Mesenteric fat pad (tissue), 1 donor: ENCODE measurements at regions not wholly inside any gene's neighbourhood (a gene's known extent, or its start where the extent isn't known, plus 50 kb on each side); places are given as distances from the start of the nearest gene placed in this dataset.
"Not testable (repeated sequence)": the region's sequence is repeated elsewhere in the genome, so short reads cannot be mapped to it uniquely, and the experiment has no call there.

Source experiments
- DNase-seq: peaks from one replicate; pipeline ENCODE4 v3.0.0-alpha.2; 2020; ENCODE audit warnings: low spot score
- donor health status: DM: yes; HTN: yes; CAD: no.

DNA sequence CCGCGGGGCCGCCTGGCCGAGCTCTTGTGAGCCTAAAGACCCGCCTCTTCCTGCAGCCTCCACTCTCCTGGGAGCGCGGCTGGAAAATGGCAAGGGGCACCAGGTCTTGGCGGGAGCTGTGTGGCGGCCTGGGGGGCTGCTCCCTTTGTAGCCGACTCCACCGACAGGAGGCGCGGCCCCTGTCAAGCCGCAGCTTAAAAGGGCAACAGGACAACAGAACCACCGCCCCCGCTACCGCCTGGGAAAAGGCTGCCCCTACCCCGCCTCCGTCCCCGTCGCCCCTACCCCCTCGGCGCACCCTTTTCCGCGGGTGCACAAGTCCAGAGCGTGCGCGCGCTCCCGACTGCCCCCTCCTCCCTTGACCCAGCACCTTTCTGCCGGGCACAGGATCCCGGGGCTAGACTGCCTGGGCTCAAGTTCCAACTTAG, 60.3 kb downstream of the GOLGA8K start:
- DNase-seq = not testable (repeated sequence)

DNA sequence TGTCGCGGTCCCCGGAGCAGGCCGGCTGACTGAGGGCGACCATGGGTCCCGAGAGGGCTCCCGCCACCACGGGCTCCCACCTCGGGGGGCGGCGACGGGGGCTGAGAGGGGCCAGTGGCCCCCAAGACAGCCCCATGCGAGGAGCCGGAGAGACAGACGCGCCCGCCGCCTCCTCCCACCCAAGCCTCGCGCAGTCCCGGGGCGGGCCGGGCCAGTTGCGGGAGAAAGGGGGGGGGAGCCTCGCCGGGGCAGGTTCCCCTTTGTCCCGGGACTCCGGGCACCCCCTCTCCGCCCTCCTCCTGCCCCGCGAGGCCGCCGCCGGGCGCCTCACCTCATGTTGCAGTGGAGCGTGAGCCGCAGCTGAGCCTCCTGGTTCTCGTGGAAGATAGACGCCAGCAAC, 60.8 kb downstream of the GOLGA8K start:
- DNase-seq = not testable (repeated sequence)

- DNase-seq = not testable (repeated sequence)
These were observed 61.6 kb downstream of the GOLGA8K start for GRCh38 chr15:32341530-32341929.

DNA sequence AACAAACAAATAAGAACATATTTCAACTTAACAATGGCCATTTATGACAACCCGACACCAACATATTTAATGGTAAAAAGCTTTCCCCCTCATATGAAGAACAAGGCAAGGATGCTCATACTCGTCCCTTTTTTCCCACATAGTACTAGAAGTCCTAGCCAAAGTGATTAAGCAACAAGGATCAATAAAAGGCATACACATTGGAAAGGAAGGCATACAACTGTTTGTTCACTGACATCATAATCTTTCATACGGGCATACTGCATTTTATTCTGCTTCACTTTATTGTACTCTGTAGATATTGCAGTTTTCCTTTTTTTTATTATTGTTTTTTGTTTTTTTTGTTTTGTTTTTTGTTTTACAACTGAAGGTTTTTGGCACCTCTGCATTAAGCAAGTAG, 66.3 kb downstream of the GOLGA8K start:
- not testable (repeated sequence) for DNase-seq

DNA sequence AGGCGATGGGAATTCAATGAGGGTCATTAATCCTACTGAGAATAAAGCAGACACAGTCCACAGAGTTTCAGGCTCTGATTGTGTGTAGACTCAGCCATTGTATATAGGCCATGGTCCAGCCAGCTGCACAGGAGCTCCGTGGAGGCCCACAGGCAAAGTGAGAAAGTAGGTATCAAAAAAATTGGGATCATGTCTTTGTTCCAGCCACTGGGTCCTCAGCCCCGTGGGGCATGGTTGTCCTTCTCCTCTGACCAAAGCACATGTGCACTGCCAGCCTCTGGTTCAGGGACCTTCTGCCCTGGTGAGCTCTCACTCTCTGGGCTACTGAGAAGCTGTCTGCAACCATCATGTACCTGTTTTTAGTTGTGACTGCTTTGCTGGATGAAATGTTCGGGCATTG, 79.7 kb downstream of the GOLGA8K start:
- DNase-seq = not testable (repeated sequence)

GRCh38 chr15:32319247-32319646, 83.8 kb downstream of the GOLGA8K start:
- DNase-seq = not testable (repeated sequence)

DNA sequence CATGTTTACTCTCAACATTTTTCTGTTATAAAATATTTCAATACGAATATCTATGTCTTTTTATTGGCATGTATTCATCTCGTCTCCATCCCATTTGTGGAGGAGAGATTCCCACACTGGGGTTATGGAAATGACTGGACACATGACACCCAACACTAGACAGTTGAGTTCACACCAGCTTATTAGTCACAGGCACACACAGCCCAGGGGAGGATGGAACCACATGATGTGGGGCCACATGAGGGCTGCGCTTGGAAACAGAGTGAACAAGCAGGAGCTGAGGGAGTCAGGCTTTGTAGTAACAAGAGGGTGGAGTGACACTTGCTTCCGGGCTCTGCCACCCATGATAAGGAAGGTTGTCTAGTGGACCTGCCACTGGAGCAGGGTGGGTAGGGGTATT, 86.6 kb downstream of the GOLGA8K start:
- DNase-seq = not testable (repeated sequence)

DNA sequence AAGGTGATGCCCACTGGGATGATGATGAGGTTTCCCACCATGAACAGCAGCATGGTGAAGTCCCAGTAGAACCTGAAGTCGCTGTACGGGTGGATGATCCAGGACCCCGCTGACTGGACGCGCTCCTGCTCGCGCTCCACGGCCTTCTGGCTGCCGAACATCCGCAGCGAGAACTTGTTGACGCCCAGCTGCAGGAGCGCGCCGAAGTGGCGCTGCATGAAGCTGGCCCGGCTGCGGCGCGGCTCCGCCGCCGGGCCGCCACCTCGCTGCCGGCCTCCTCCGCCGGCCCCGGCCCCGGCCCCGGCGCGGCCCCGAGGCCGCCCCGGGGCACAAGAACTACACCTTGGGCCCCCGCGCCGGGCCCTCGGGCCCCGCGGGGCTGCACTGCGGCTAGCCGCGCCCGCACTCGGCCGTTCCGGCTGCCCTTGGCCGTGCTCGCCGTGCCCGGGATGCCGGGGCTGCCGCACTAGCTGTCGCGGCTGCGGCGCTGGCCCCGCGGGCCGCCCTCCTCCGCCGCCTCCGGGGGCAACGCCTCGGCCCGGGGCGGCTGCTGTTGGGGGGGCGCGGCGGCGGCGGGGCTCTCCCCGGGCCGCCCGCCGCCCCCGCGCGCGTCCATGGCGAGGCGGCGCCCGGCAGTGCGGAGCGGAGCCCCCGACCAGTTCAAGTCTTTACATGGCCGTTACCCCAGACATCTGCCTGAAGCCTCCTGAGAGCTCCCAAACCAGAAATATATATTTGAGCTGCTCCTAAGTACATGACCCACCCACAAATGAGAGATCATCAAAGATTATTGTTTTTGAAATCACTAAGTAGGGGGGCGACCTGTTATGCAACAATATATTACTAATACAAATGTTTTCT, 87.8 kb downstream of the GOLGA8K start:
- DNase-seq = not testable (repeated sequence)

GRCh38 chr15:32313446-32314209, 89.5 kb downstream of the GOLGA8K start:
- DNase-seq = not testable (repeated sequence)

GRCh38 chr15:32312721-32313120, 90.4 kb downstream of the GOLGA8K start:
- not testable (repeated sequence) for DNase-seq

GRCh38 chr15:32307592-32307991, 95.5 kb downstream of the GOLGA8K start:
- not testable (repeated sequence) for DNase-seq

DNA sequence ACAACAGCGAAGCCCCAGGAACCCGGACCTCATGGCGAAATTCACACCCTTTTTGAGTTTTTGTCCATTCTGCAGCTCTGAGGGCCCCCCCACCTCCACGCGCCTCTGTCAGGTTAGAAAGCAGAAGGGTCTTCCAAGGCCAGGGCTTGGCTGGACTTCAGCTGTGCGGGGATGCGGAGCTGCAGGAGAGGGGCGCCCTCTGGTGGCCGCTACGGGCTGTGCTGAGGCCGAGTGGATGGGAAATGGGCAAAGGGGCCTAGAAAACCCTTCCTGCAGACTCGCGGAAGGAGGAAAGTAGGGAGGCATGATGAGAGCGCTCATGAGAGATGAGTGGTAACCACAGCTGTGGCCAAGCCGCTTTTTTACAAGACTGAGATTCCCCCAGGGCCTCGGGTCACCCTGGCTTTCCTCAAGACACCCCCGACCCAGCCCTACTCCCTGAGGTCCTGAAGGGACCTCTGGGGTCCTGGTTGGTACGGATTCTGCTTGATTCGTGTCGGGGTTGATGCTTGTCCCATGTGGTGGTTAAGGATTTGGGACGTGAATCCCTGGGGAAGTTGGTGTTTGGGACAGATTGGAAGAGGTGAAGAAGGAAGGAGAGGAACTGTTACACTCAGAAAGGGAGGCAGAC, 126.8 kb downstream of the GOLGA8K start:
- not testable (repeated sequence) for DNase-seq

GRCh38 chr15:32253958-32254357, 149.1 kb downstream of the GOLGA8K start:
- not testable (repeated sequence) for DNase-seq

DNA sequence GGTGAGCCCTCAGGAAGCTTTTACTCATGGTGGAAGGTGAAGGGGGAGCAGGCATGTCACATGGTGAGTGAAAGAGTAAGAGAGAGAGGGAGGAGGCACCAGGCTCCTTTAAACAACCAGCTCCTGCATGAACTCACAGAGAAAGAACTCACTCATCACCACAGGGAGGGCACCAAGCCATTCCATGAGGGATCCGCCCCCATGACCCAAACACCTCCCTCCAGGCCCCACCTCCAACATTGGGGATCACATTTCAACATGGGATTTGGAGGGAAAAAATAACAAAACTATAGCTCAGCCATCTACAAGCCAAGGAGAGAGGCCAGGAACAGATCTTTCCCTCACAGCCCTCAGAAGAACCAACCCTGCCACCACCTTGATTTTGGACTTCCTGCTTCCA, 153.9 kb downstream of the GOLGA8K start:
- DNase-seq = peak; percentile 28

DNA sequence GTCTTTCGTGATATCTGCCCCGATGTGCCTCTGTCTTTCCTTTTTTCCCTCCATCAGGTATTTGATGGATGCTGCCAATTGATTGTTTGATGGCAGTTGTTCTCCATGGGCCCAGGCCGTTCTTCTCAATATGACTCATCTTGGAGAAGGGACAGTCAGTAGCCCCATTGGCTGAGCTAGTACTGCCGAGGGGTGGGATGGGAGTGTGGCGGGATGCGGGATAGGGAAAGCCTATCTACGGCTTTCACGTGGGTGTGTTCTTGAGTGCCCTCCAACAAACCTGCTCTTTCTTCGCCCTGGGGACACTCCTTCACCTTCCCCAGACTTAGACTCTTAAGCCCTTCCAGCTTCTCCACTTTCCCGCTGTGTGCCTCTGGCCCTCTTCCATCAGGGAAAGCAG, 159.4 kb downstream of the GOLGA8K start:
- not testable (repeated sequence) for DNase-seq

GRCh38 chr15:32242780-32243528, 160.1 kb downstream of the GOLGA8K start:
- DNase-seq = not testable (repeated sequence)

DNA sequence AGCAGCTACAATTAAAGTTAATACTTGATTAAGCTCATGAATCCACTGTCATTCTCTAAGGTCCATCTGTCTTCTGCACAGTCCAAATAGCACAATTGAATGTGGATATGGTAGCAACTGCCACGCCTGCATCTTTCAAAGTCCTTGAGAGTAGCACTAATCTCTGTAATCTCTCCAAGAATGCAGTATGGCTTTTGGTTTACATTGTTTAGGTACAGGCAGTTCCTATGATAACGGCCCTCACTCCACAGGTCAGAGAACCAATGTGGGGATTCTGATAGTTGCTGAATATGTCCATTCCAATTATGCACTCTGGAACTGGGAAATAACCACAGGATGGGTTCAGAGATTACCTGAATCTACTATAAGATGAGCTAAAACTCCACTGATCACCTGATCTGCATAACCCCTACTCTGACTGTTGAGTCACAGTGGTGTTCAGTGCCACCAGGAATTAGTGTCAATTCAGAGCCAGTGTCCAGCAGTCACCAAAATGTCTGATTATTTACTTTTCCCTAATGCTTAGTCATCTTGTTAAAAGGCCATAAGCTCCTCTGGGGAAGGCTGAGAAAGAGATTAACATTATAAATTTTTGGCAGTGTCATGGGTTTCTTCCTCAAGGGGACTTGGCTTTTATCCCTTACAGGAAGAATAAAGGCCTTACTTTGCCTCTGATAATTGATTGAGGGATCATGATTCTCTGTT, 175.5 kb downstream of the GOLGA8K start:
- DNase-seq = not testable (repeated sequence)

GRCh38 chr15:32222716-32223115, 180.4 kb downstream of the GOLGA8K start:
- DNase-seq = no peak
